ENCODE measurements at regions not wholly inside any gene's neighbourhood (a gene's known extent, or its start where the extent isn't known, plus 50 kb on each side); places are given as distances from the start of the nearest gene placed in this dataset.

DNA sequence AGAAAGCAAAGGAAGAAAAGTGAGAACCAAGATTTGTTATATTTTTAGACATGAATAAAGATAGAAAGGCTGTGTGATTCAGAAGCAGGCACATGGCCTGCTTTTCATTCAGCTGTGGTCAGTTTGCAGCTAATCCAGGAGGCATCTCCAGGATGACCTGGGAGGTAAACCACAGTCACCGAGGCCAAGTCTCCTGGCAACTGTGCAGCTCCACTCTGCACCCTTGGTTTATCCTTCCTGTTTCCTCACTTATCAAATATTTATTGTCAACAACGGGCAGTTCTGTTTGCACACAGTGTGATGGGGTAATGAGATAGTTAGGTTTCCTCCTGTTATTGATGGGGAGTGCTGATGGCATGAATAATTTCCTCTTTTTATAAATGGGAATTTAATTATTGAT is 243.0 kb downstream of the PSAT1 start:
- no peak overlapping the region for H3K4me3 ChIP-seq
- POLR2A ChIA-PET: no interaction called here
- ATAC-seq: peak; percentile 39 to 94; a peak in 4 of 6 replicates
- 2% methylated on average over 2 of the region's 2 CpGs for WGBS (ENCODE audit: missing lambda C conversion rate)
- DNase-seq (ENCODE audit: low read depth in 1 of 2, low spot score in 1 of 2): peak in 1 of 2 experiments; percentile 74
- FAIRE-seq: no peak
- H3K4me1 ChIP-seq: peaks cover 13% of the 10 kb centered on the region
- CTCF ChIA-PET: interaction anchor here (0.9 to 1.0 kb wide), 2 partner anchors 10 to 101 kb away, joined by 3 read pairs; no protein-coding TSS in a partner anchor
- H3K9me3 ChIP-seq: no peaks in the 10 kb centered on the region
- peak in 1 of 2 experiments; percentile 56; a peak in 1 of 4 replicates for TF ChIP-seq CEBPB (IDR thresholded peaks at IDR 0.05)
- 0 out of 5 replicates have a peak, but pooled peaks of 1 of the 2 experiments have one; percentile 26 for TF ChIP-seq JUN (IDR thresholded peaks at IDR 0.05)
- TF ChIP-seq MYC (IDR thresholded peaks at IDR 0.05; ENCODE audit: borderline replicate concordance, low read length): no peak
- peak; percentile 92 for TF ChIP-seq GATA3 (IDR thresholded peaks at IDR 0.05; ENCODE audit: borderline replicate concordance)
- H3K4me2 ChIP-seq: peak overlapping the region; percentile 41
- H3K27ac ChIP-seq: no peak overlapping the region; a peak in 1 of 6 replicates

DNA sequence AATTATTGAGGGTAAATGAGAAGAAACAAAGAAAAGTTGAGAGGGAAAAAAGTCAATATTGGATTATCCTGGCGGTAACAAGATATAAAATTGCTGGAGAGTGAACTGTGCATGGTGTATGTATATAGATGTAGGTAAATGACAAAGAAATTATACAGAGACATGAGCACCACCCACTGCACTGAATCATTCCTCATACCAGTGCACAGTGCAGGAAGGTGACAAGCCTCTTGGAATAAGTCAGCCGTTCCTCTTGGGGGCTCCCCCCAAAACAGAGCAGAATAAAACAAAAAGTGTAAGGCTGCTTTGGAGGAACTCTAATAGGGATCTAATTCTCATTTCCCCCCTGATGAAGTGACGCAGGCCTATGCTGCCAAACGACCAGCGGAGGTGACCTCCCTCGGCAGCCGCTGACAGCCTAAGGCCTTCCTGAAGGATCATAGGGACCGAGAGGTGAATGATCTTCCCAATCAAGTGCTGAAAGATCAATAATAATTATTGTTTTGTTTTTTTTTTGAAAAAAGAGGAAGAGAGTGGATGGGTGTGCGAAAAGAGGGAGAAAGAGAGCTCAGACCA is 245.0 kb downstream of the PSAT1 start:
- Histone ChIP-seq H3K4me3 (no peak overlapping the region), H3K27ac (no peak overlapping the region), H3K9me3 (no peaks in the 10 kb centered on the region), H3K4me2 (no peak overlapping the region), H3K4me1 (peaks cover 13% of the 10 kb centered on the region)
- 84% methylated on average over 9 of the region's 9 CpGs for WGBS (ENCODE audit: missing lambda C conversion rate)
- no peak for FAIRE-seq
- ATAC-seq: no peak
- ChIA-PET CTCF (no interaction called here), POLR2A (no interaction called here)
- TF ChIP-seq PHF8 (IDR thresholded peaks at IDR 0.05; ENCODE audit: borderline replicate concordance, low read depth) (no peak), POLR2AphosphoS2 (conservative IDR thresholded peaks at IDR 0.05; ENCODE audit: low read length) (no peak), CBX2 (IDR thresholded peaks at IDR 0.05; ENCODE audit: borderline replicate concordance, low read depth) (no peak), RCOR1 (IDR thresholded peaks at IDR 0.05; ENCODE audit: low read depth, low read length) (no peak), NFE2L2 (conservative IDR thresholded peaks at IDR 0.05; ENCODE audit: low read length) (no peak), RAD21 (conservative IDR thresholded peaks at IDR 0.05 in 1 of 2, IDR thresholded peaks at IDR 0.05 in 1 of 2) (no peak), GATA3 (IDR thresholded peaks at IDR 0.05; ENCODE audit: borderline replicate concordance) (no peak), CHD2 (IDR thresholded peaks at IDR 0.05; ENCODE audit: low read length, partially characterized antibody) (no peak), MYC (IDR thresholded peaks at IDR 0.05; ENCODE audit: borderline replicate concordance, low read length) (no peak), TFCP2L1 (CRISPR knock-in tag; IDR thresholded peaks at IDR 0.05) (no peak), KDM5A (IDR thresholded peaks at IDR 0.05) (no peak)
- TF ChIP-seq, protein P1, sequence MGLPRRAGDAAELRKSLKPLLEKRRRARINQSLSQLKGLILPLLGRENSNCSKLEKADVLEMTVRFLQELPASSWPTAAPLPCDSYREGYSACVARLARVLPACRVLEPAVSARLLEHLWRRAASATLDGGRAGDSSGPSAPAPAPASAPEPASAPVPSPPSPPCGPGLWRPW (IDR thresholded peaks at IDR 0.05): no peak
- DNase-seq (ENCODE audit: low read depth in 1 of 2, low spot score in 1 of 2): no peak

DNA sequence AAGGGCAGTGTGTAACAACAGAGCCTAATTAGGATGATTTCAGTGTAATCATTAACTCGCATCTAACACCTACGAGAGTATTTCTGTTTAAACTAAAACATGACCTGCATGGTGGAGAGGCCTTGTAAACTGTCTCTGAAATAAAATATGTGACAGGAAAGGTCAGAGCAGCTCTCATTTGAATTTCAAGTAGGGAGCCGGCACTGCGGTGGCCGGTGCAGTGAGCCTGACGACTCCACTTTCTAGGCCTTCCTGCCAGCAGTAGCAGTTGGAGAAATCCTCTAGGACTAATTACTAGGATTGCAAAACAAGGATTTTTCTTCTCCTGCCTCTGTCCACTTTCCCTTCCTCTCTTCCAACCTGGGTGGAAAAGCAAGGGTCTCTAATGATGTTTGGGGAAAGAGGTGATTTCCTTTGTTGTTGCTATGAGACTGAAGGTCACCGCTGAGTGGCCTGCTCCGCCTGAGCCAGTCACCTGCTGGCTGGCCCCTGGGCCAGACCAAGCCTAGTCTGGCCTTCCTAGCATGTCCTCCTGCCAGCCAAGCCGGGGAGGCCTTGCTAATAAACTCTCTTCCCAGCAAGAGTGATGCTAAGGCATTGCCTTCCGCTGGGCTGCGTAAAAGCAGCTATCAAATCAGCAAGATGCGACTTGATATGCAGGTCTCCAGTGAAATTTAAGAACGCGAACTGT is 245.7 kb downstream of the PSAT1 start:
- CTCF ChIA-PET: interaction anchor here (0.6 kb wide), 1 partner anchor 1316 kb away, joined by 3 read pairs; no protein-coding TSS in a partner anchor
- FAIRE-seq: no peak
- Histone ChIP-seq H3K4me1 (peaks cover 13% of the 10 kb centered on the region), H3K27ac (no peak overlapping the region), H3K4me3 (no peak overlapping the region), H3K4me2 (no peak overlapping the region), H3K9me3 (no peaks in the 10 kb centered on the region)
- ATAC-seq: no peak
- DNase-seq (ENCODE audit: low read depth in 1 of 2, low spot score in 1 of 2): no peak
- no peak for TF ChIP-seq KDM1A (IDR thresholded peaks at IDR 0.05; ENCODE audit: low read depth)
- no peak for TF ChIP-seq HDAC2 (IDR thresholded peaks at IDR 0.05)
- TF ChIP-seq, protein P2, sequence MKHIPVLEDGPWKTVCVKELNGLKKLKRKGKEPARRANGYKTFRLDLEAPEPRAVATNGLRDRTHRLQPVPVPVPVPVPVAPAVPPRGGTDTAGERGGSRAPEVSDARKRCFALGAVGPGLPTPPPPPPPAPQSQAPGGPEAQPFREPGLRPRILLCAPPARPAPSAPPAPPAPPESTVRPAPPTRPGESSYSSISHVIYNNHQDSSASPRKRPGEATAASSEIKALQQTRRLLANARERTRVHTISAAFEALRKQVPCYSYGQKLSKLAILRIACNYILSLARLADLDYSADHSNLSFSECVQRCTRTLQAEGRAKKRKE (CRISPR knock-in tag; IDR thresholded peaks at IDR 0.05; ENCODE audit: low read depth): no peak
- no peak for TF ChIP-seq RNF2 (IDR thresholded peaks at IDR 0.05; ENCODE audit: borderline replicate concordance, low read depth)
- no peak for TF ChIP-seq CBX2 (IDR thresholded peaks at IDR 0.05; ENCODE audit: borderline replicate concordance, low read depth)
- TF ChIP-seq, protein P3, sequence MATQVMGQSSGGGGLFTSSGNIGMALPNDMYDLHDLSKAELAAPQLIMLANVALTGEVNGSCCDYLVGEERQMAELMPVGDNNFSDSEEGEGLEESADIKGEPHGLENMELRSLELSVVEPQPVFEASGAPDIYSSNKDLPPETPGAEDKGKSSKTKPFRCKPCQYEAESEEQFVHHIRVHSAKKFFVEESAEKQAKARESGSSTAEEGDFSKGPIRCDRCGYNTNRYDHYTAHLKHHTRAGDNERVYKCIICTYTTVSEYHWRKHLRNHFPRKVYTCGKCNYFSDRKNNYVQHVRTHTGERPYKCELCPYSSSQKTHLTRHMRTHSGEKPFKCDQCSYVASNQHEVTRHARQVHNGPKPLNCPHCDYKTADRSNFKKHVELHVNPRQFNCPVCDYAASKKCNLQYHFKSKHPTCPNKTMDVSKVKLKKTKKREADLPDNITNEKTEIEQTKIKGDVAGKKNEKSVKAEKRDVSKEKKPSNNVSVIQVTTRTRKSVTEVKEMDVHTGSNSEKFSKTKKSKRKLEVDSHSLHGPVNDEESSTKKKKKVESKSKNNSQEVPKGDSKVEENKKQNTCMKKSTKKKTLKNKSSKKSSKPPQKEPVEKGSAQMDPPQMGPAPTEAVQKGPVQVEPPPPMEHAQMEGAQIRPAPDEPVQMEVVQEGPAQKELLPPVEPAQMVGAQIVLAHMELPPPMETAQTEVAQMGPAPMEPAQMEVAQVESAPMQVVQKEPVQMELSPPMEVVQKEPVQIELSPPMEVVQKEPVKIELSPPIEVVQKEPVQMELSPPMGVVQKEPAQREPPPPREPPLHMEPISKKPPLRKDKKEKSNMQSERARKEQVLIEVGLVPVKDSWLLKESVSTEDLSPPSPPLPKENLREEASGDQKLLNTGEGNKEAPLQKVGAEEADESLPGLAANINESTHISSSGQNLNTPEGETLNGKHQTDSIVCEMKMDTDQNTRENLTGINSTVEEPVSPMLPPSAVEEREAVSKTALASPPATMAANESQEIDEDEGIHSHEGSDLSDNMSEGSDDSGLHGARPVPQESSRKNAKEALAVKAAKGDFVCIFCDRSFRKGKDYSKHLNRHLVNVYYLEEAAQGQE (IDR thresholded peaks at IDR 0.05): no peak
- no peak for TF ChIP-seq MYC (IDR thresholded peaks at IDR 0.05; ENCODE audit: borderline replicate concordance, low read length)
- TF ChIP-seq EP300 (IDR thresholded peaks at IDR 0.05): no peak
- TF ChIP-seq EHMT2 (IDR thresholded peaks at IDR 0.05; ENCODE audit: low read depth): no peak
- no peak for TF ChIP-seq TFCP2L1 (CRISPR knock-in tag; IDR thresholded peaks at IDR 0.05)
- POLR2A ChIA-PET: no interaction called here
- WGBS (ENCODE audit: missing lambda C conversion rate): 86% methylated on average over 14 of the region's 14 CpGs
